IMR-90 (cell line): ENCODE measurements at regions not wholly inside any gene's neighbourhood (a gene's known extent, or its start where the extent isn't known, plus 50 kb on each side); places are given as distances from the start of the nearest gene placed in this dataset.

Experiments
- ATAC-seq: fragments of 200-7000 bp; cut with Tn5 transposase; 2 replicates; pipeline ENCODE4 v1.9.1; 2020; ENCODE audit warnings: low read depth, mild to moderate bottlenecking, moderate library complexity
- BruUV-seq: library from RNA; stranded (reverse); fragments of 400-500 nt; replicated peaks from 2 replicates; lab custom pipeline; 2021; lab: Mats Ljungman, UMichigan
- CTCF ChIA-PET: fragments of 300-600 bp; formaldehyde crosslinking; extraction: SDS; loops from one replicate; lab custom pipeline; 2021; ENCODE audit warnings: antibody characterized with exemption; lab: Yijun Ruan, JAX
- POLR2A ChIA-PET: fragments of 300-600 bp; sonication (Branson Sonifier 250); formaldehyde crosslinking; loops from one replicate; lab custom pipeline; 2022; ENCODE audit warnings: antibody characterized with exemption; ENCODE audit not compliant: unreplicated experiment; lab: Charles Lee
- DNase-seq: peaks from one replicate; pipeline ENCODE4 v3.0.0; 2013
- H2AFZ ChIP-seq: replicated peaks from 2 replicates; pipeline ENCODE3; 2013; ENCODE audit warnings: low read length, mild to moderate bottlenecking; ENCODE audit not compliant: poor library complexity
- H2AK5ac ChIP-seq: 2 replicates; pipeline ENCODE4 v1.6.1; 2013; ENCODE audit warnings: low read depth, low read length, inconsistent platforms
- H2AK9ac ChIP-seq: replicated peaks from 2 replicates; pipeline ENCODE3; 2013; ENCODE audit warnings: mild to moderate bottlenecking, low read depth, low read length, moderate library complexity; ENCODE audit not compliant: poor library complexity
- H2BK120ac ChIP-seq: 2 replicates; pipeline ENCODE4 v1.6.1; 2013; ENCODE audit warnings: low read depth, low read length, inconsistent platforms
- H2BK15ac ChIP-seq: 3 replicates; pipeline ENCODE4 v1.6.1; 2013; ENCODE audit warnings: low read depth, low read length, inconsistent platforms
- H2BK20ac ChIP-seq: 2 replicates; pipeline ENCODE4 v1.6.1; 2013; ENCODE audit warnings: low read depth, mild to moderate bottlenecking, inconsistent platforms, low read length, moderate library complexity
- H2BK5ac ChIP-seq: 2 replicates; pipeline ENCODE4 v1.6.1; 2013; ENCODE audit warnings: mild to moderate bottlenecking, low read depth, low read length, inconsistent platforms; ENCODE audit not compliant: poor library complexity, severe bottlenecking
- H3K14ac ChIP-seq: replicated peaks from 2 replicates; pipeline ENCODE4 v1.6.1; 2013; ENCODE audit warnings: low read depth, low read length, inconsistent platforms
- H3K18ac ChIP-seq: 2 replicates; pipeline ENCODE4 v1.6.1; 2013; ENCODE audit warnings: low read depth, low read length, control low read depth
- H3K23ac ChIP-seq: 2 replicates; pipeline ENCODE4 v1.6.1; 2013; ENCODE audit warnings: low read depth, low read length, inconsistent platforms
- H3K27ac ChIP-seq: 2 replicates; pipeline ENCODE4 v1.5.1; 2013; ENCODE audit warnings: mild to moderate bottlenecking, control low read depth, low read length; ENCODE audit not compliant: insufficient read depth
- H3K27me3 ChIP-seq: 2 replicates; pipeline ENCODE4 v1.6.1; 2013; ENCODE audit warnings: low read length; ENCODE audit not compliant: control insufficient read depth, insufficient read depth
- H3K36me3 ChIP-seq: 2 replicates; pipeline ENCODE4 v1.6.1; 2013; ENCODE audit warnings: low read length, mixed read lengths; ENCODE audit not compliant: control insufficient read depth, insufficient read depth
- H3K4ac ChIP-seq: 2 replicates; pipeline ENCODE4 v1.6.1; 2013; ENCODE audit warnings: low read depth, low read length, inconsistent platforms
- H3K4me1 ChIP-seq: 2 replicates; pipeline ENCODE4 v1.6.1; 2013; ENCODE audit warnings: low read length, mixed read lengths; ENCODE audit not compliant: control insufficient read depth, insufficient read depth
- H3K4me2 ChIP-seq: 2 replicates; pipeline ENCODE4 v1.6.1; 2013; ENCODE audit warnings: low read depth, mild to moderate bottlenecking, control low read depth, low read length, moderate library complexity
- H3K4me3 ChIP-seq: 2 replicates; pipeline ENCODE4 v1.5.1; 2013; ENCODE audit warnings: low read depth, mild to moderate bottlenecking, control low read depth, low read length, moderate library complexity; ENCODE audit not compliant: insufficient read depth
- H3K56ac ChIP-seq: 2 replicates; pipeline ENCODE4 v1.6.1; 2013; ENCODE audit warnings: low read length, inconsistent platforms; ENCODE audit not compliant: insufficient read depth; ENCODE audit errors: extremely low read depth
- H3K79me1 ChIP-seq, 2 experiments: 2 replicates each; pipeline ENCODE4 v1.6.1; 2013; ENCODE audit warnings: low read length in 2 of 2, inconsistent platforms in 1 of 2, low read depth in 1 of 2
- H3K9ac ChIP-seq: 2 replicates; pipeline ENCODE4 v1.6.1; 2013; ENCODE audit warnings: low read depth, low read length, control low read depth
- H3K9me1 ChIP-seq: 2 replicates; pipeline ENCODE4 v1.6.1; 2013; ENCODE audit warnings: low read length, inconsistent platforms; ENCODE audit not compliant: insufficient read depth
- H3K9me3 ChIP-seq: 2 replicates; pipeline ENCODE4 v1.6.1; 2013; ENCODE audit warnings: low read length; ENCODE audit not compliant: control insufficient read depth, insufficient read depth
- H4K20me1 ChIP-seq: 2 replicates; pipeline ENCODE4 v1.6.1; 2013; ENCODE audit warnings: low read length, inconsistent platforms; ENCODE audit not compliant: insufficient read depth
- H4K5ac ChIP-seq: 2 replicates; pipeline ENCODE4 v1.6.1; 2013; ENCODE audit warnings: mild to moderate bottlenecking, low read depth, low read length, control low read depth
- H4K8ac ChIP-seq, 2 experiments: 2 replicates each; pipeline ENCODE4 v1.6.1; 2013; ENCODE audit warnings: low read depth in 2 of 2, low read length in 2 of 2, control low read depth in 1 of 2, inconsistent platforms in 1 of 2
- H4K91ac ChIP-seq: 2 replicates; pipeline ENCODE4 v1.6.1; 2013; ENCODE audit warnings: low read depth, low read length, inconsistent platforms; ENCODE audit not compliant: insufficient read depth
- BHLHE40 ChIP-seq: fragments of 150-350 bp; IDR thresholded peaks from 2 replicates; pipeline ENCODE4 v1.6.1; 2016; ENCODE audit warnings: mild to moderate bottlenecking, low read depth, low read length
- CEBPB ChIP-seq: IDR thresholded peaks from 2 replicates; pipeline ENCODE4 v1.6.1; 2012; ENCODE audit warnings: low read depth, low read length, improper control_type of control experiment
- CHD1 ChIP-seq: IDR thresholded peaks from 2 replicates; pipeline ENCODE4 v1.6.1; 2012; ENCODE audit warnings: low read depth, low read length, improper control_type of control experiment
- FOS ChIP-seq: fragments of 150-350 bp; IDR thresholded peaks from 2 replicates; pipeline ENCODE4 v1.6.1; 2016; ENCODE audit warnings: low read depth, low read length
- MAFK ChIP-seq: IDR thresholded peaks from 2 replicates; pipeline ENCODE4 v1.6.1; 2012; ENCODE audit warnings: low read depth, low read length, improper control_type of control experiment
- MAZ ChIP-seq: IDR thresholded peaks from 2 replicates; pipeline ENCODE4 v1.6.1; 2012; ENCODE audit warnings: low read depth, mild to moderate bottlenecking, low read length, improper control_type of control experiment, moderate library complexity, borderline replicate concordance
- MXI1 ChIP-seq: IDR thresholded peaks from 2 replicates; pipeline ENCODE4 v1.6.1; 2012; ENCODE audit warnings: low read depth, mild to moderate bottlenecking, low read length, moderate library complexity, borderline replicate concordance
- NFE2L2 ChIP-seq: fragments of 150-350 bp; IDR thresholded peaks from 2 replicates; pipeline ENCODE4 v1.6.1; 2016; ENCODE audit warnings: low read depth, mild to moderate bottlenecking, low read length
- POLR2A ChIP-seq: IDR thresholded peaks from 2 replicates; pipeline ENCODE4 v1.6.1; 2012; ENCODE audit warnings: mild to moderate bottlenecking, low read depth, low read length
- RAD21 ChIP-seq: IDR thresholded peaks from 2 replicates; pipeline ENCODE4 v1.6.1; 2012; ENCODE audit warnings: low read length, improper control_type of control experiment
- RCOR1 ChIP-seq: IDR thresholded peaks from 2 replicates; pipeline ENCODE4 v1.6.1; 2012; ENCODE audit warnings: mild to moderate bottlenecking, low read length, improper control_type of control experiment; ENCODE audit not compliant: insufficient replicate concordance
- RFX5 ChIP-seq: IDR thresholded peaks from 2 replicates; pipeline ENCODE4 v1.8.0; 2012; ENCODE audit warnings: low read depth, mild to moderate bottlenecking, low read length, moderate library complexity
- SMC3 ChIP-seq: fragments of 150-350 bp; IDR thresholded peaks from 2 replicates; pipeline ENCODE4 v1.6.1; 2016; ENCODE audit warnings: low read depth, mild to moderate bottlenecking, antibody characterized with exemption, low read length, moderate library complexity
- USF2 ChIP-seq: fragments of 150-350 bp; IDR thresholded peaks from 2 replicates; pipeline ENCODE4 v1.6.1; 2017; ENCODE audit warnings: mild to moderate bottlenecking, antibody characterized with exemption, low read length, low read depth
- WGBS, 2 experiments: methylation state at CpG; one replicate each; pipeline versions ENCODE4 v1.1.5 to v1.1.7; 2013; ENCODE audit warnings: missing lambda C conversion rate in 2 of 2; ENCODE audit not compliant: insufficient read length in 1 of 2; ENCODE audit errors: extremely low coverage in 2 of 2; 5-methylcytosine and 5-hydroxymethylcytosine counted together
- dilution Hi-C: fragments of 300-500 bp; cut with HindIII; formaldehyde crosslinking; loops from one replicate; pipeline ENCODE4 v1.14.3; 2018; ENCODE audit warnings: low sequenced_read_pairs; ENCODE audit not compliant: unreplicated experiment
- in situ Hi-C: fragments of 300-500 bp; cut with MboI; formaldehyde crosslinking; loops from 3 replicates; pipeline ENCODE4 v1.14.3; 2019; ENCODE audit warnings: low sequenced_read_pairs, inconsistent platforms, mixed read lengths
- intact Hi-C: fragments of 100-400 bp; cut with micrococcal nuclease; formaldehyde crosslinking; loops from 2 replicates; pipeline ENCODE4 v1.10.0; 2022
- TF ChIP-seq, protein P1 (sequence below): conservative IDR thresholded peaks from 2 replicates; pipeline ENCODE4 v1.5.1; 2012; ENCODE audit warnings: mild to moderate bottlenecking, low read depth, low read length, improper control_type of control experiment
- TF ChIP-seq, protein P2 (sequence below): fragments of 150-350 bp; IDR thresholded peaks from 2 replicates; pipeline ENCODE4 v1.6.1; 2016; ENCODE audit warnings: low read depth, mild to moderate bottlenecking, low read length, moderate library complexity, borderline replicate concordance

GRCh38 chr2:402721-403120 is 114.8 kb upstream of the ALKAL2 start:
- Histone ChIP-seq H2BK5ac (no peak overlapping the region), H3K36me3 (no peaks in the 10 kb centered on the region), H3K23ac (no peak overlapping the region), H3K4me1 (no peaks in the 10 kb centered on the region), H2BK120ac (no peak overlapping the region), H3K9me1 (no peaks in the 10 kb centered on the region), H4K91ac (no peak overlapping the region), H3K18ac (no peak overlapping the region), H3K4ac (no peak overlapping the region), H3K4me2 (no peak overlapping the region), H3K56ac (no peak overlapping the region), H3K79me1 (no peaks in the 10 kb centered on the region), H3K9ac (no peak overlapping the region), H3K27me3 (no peaks in the 10 kb centered on the region), H2AK9ac (no peak overlapping the region), H4K8ac (no peak overlapping the region), H3K14ac (no peak overlapping the region), H2BK15ac (no peak overlapping the region), H3K27ac (no peak overlapping the region), H2BK20ac (no peak overlapping the region), H3K9me3 (peaks cover 20% of the 10 kb centered on the region), H3K4me3 (no peak overlapping the region), H2AK5ac (no peak overlapping the region), H4K20me1 (no peaks in the 10 kb centered on the region), H2AFZ (no peak overlapping the region), H4K5ac (no peak overlapping the region)
- intact Hi-C loops (no loop called here), in situ Hi-C loops (no loop called here), dilution Hi-C loops (no loop called here)
- CTCF ChIA-PET, result no interaction called here
- no TSS peak for BruUV-seq
- 33% methylated on average over 1 of the region's 3 CpGs; no CpG with 5 or more reads in 1 of the 2 experiments for WGBS, 2 experiments
- DNase-seq, result no peak
- POLR2A ChIA-PET, result no interaction called here
- TF ChIP-seq MAFK, result no peak
- TF ChIP-seq RAD21, result no peak
- no peak for TF ChIP-seq NFE2L2
- TF ChIP-seq, protein P1, sequence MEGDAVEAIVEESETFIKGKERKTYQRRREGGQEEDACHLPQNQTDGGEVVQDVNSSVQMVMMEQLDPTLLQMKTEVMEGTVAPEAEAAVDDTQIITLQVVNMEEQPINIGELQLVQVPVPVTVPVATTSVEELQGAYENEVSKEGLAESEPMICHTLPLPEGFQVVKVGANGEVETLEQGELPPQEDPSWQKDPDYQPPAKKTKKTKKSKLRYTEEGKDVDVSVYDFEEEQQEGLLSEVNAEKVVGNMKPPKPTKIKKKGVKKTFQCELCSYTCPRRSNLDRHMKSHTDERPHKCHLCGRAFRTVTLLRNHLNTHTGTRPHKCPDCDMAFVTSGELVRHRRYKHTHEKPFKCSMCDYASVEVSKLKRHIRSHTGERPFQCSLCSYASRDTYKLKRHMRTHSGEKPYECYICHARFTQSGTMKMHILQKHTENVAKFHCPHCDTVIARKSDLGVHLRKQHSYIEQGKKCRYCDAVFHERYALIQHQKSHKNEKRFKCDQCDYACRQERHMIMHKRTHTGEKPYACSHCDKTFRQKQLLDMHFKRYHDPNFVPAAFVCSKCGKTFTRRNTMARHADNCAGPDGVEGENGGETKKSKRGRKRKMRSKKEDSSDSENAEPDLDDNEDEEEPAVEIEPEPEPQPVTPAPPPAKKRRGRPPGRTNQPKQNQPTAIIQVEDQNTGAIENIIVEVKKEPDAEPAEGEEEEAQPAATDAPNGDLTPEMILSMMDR, result no peak
- TF ChIP-seq, protein P2, sequence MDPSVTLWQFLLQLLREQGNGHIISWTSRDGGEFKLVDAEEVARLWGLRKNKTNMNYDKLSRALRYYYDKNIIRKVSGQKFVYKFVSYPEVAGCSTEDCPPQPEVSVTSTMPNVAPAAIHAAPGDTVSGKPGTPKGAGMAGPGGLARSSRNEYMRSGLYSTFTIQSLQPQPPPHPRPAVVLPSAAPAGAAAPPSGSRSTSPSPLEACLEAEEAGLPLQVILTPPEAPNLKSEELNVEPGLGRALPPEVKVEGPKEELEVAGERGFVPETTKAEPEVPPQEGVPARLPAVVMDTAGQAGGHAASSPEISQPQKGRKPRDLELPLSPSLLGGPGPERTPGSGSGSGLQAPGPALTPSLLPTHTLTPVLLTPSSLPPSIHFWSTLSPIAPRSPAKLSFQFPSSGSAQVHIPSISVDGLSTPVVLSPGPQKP, result no peak
- no peak for TF ChIP-seq CEBPB
- TF ChIP-seq FOS, result no peak
- no peak for TF ChIP-seq MAZ
- TF ChIP-seq RCOR1, result no peak
- TF ChIP-seq POLR2A, result no peak
- TF ChIP-seq MXI1, result no peak
- TF ChIP-seq SMC3, result no peak
- TF ChIP-seq USF2, result no peak
- no peak for TF ChIP-seq CHD1
- TF ChIP-seq RFX5, result no peak
- TF ChIP-seq BHLHE40, result no peak
- no peak for ATAC-seq
